ENCODE measurements at regions not wholly inside any gene's neighbourhood (a gene's known extent, or its start where the extent isn't known, plus 50 kb on each side); places are given as distances from the start of the nearest gene placed in this dataset.

GRCh38 chr6:56863366-56863765 lies 91.5 kb upstream of the BEND6 start:
- no peak for TF ChIP-seq CTCF (IDR thresholded peaks at IDR 0.05; ENCODE audit: insufficient read depth, low read length, poor library complexity, severe bottlenecking)
- TF ChIP-seq EZH2phosphoT487 (conservative IDR thresholded peaks at IDR 0.05; ENCODE audit: low read length), result no peak
